NCI-H1048 (cell line): ENCODE measurements at regions not wholly inside any gene's neighbourhood (a gene's known extent, or its start where the extent isn't known, plus 50 kb on each side); places are given as distances from the start of the nearest gene placed in this dataset.
A peak's percentile ranks its signal among the peaks of the same experiment; 100 is the strongest.

Experiments used
- DNase-seq: peaks from one replicate; lab custom pipeline; 2025; lab: John Stamatoyannopoulos, UW

DNA sequence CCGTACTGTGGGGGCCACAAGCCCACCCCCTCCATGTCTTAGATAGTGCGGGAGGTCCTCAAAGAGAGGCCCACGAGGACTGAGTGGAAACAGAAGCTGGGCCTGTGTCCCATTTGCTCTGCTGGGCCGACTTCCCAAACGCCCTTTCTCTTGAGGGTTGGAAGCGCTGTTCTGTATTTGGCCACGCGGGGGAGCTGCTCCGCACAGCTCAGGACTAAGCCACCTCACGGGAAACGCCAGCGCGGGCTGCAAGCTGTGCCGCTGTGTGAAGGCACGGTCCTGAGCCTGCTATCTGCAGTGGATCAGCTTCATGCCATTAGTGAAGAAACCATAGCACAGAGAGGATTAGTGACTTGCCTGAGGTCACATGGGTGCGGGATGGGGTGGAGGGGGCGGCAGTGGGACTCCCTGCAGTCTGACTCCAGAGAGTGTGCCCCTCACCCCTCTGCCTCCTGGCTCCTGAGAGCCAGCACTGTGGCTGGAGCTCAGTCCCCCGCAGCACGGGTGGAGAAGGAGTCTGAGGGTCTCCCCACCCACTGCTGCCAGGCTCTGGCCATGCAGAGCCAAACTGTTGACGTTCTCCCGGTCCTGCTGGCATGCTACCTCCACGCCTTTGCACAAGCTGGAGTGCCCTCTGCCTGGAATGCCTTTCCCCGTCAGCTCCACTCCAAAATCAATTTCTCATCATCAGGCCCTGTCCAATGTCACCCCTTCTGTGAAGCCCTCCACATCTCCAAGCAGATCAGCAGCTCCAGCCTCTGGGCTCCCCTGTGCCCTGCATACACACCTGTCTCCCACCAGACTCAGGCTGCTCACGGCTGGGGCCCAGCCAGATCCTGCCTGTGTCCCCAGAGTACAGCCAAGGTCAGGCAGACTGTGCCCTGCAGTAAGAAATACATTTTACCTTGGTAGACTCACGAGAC, 51.5 kb upstream of the LRRC32 start:
- DNase-seq, result peak; percentile 39

DNA sequence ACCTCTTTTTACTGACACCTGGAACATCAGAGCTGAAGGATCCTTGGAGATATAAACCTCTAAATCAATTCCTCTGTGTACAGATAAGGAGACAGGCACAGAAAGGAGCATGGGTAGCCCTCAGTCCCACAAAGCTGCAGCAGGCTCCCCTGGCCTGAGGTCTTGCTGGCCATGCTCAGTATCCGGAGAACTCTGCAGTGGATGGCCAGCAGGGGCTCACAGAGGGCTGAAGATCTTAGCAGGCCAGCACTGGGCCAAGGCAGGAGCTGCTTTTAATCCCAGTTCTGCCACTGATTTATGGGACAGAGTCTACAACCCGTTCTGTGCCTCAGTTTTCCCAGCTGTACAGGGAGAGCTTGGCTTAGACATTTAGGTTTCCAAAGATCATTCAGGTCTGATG, 52.6 kb upstream of the LRRC32 start:
- no peak for DNase-seq

DNA sequence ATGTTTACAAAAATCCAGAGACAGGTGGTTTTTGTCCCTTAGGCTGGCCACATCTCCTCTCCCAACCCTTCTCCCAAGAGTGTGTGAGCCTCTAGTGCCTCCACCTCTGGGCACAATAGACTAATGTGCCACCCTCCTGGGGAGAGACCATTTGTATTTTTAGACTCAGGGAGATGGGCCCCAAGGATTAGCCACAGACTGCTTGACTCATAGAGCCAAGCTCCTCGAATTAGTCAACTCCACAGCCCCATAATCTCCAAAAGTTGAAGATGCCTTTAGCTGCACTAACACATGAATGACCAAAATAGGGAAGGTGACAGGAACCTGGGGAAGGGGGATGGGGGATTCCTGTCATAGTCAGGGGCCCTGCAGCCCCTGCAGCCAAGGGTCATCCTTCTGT, 53.0 kb upstream of the LRRC32 start:
- no peak for DNase-seq

DNA sequence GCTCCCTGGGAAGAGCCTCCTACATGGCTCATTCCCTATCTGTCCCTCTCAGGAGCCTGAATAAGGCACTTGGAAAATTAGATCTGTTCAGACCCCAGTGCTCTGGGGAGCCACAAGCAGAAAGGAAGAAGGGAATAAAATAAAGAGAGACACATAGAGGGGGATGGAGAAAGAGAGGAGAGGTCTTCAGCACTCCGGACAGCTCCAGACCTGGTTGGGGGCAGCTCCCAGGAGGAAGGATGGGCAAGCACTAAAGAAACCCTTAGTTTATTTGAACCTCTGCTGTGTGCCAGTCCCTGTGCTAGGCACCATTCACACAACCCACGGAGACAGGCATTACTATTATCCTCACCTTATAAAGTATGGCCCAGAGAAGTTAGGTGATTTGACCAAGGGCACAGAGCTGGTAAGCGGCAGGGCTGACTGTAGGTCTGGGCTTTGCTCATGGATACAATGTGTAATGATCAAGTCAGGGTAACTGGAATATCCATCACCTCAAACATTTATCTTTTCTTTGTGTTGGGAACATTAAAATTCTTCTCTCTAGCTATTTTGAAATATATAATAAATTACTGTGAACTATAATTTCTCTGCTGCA, 53.7 kb upstream of the LRRC32 start:
- DNase-seq, result no peak

- DNase-seq, result no peak
Observed at GRCh38 chr11:76728227-76728626, 54.9 kb upstream of the TSKU start.

DNA sequence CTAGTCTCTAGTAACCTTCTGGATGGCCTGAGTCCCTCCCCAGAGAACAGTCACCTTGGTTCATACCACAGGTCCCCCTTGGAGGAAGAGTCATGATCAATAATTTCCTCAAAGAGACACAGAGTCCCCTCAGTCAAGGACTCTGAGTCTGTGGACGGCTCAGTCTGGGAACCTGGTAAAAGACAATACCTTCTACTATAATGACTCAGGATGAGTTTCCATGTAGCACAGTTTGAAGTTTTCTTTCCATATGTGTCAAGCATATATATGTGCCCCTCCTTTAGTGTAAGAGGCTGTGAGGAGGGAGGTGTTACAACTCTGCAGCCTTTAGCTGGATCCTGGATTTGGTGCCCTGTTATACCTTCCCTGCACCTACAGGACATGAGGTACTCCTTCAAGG, 54.4 kb upstream of the TSKU start:
- no peak for DNase-seq

DNA sequence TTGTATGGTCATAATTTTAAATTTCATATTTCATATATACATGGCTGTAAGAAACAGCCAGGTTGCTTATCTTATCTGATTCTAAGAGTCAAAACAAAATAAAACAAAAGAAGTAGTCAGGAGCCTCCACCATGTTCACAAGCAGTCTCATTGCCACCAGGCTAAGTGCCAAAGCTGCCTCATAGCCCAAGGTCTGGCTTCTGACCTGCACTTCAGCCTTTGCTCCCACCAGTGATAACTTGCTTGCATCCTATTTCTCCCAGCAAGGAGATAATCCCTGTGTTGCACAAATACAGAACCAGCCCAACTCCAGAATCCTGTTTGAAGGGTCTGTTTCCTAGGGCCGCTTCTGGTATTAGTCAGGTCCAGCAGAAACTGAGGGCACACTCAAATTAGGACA, 53.9 kb upstream of the TSKU start:
- no peak for DNase-seq

DNA sequence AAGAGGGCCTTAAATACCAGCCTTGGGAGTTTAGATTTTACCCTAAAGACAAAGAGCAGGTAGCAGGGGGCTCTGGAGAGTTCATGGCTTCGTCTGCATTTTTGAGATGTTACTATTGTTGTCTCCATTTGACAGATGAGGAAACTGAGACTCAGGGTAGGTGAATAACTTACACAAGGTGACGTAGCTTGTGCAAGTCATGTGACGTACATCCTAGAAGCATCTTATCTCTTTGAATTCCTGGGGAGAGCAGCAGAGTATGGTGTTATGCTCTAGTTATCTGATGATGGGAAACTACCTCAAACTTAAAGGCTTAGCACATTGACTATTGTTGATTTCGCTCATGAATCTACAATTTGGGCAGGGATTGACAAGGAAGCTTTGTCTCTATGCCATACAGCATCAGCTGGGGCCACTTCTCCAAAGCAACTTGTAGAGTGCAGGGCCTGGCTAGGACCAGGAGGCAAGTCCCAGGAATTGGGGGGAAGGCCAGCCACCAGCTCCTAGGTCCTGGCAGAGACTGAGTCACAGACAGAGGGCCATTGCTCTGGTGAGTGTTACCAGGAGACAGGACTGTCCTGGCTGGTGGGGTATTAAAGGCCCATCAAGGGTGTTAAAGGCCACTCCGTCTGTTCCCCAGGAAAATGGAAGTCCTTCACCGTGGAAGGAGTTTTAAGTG, 52.1 kb upstream of the TSKU start:
- no peak for DNase-seq

- DNase-seq, result no peak
Observed at GRCh38 chr11:76732643-76733042, 50.5 kb upstream of the TSKU start.
